Tibial nerve (tissue), 3 donors: ENCODE measurements at regions not wholly inside any gene's neighbourhood (a gene's known extent, or its start where the extent isn't known, plus 50 kb on each side); places are given as distances from the start of the nearest gene placed in this dataset.

Experiments used
- CTCF ChIP-seq, 5 experiments: fragments of 200-600 bp in 3 of 5; fragments of 450-650 bp in 2 of 5; sonication (generic) in 3 of 5; IDR thresholded peaks; one replicate each; pipeline ENCODE4 v1.5.1; 2016 to 2019; ENCODE audit warnings: antibody characterized with exemption in 5 of 5, mild to moderate bottlenecking in 3 of 5, moderate library complexity in 2 of 5
- POLR2A ChIP-seq, 2 donors: fragments of 450-650 bp; IDR thresholded peaks; one replicate each; pipeline ENCODE4 v1.6.1; 2017; ENCODE audit warnings: antibody characterized with exemption in 2 of 2, mild to moderate bottlenecking in 2 of 2, moderate library complexity in 2 of 2

GRCh38 chr4:180898305-180898704, 1344.9 kb upstream of the TENM3 start:
- TF ChIP-seq CTCF (IDR thresholded peaks at IDR 0.05) (no peak), POLR2A (IDR thresholded peaks at IDR 0.05) (no peak)
